ENCODE measurements at regions not wholly inside any gene's neighbourhood (a gene's known extent, or its start where the extent isn't known, plus 50 kb on each side); places are given as distances from the start of the nearest gene placed in this dataset.

DNA sequence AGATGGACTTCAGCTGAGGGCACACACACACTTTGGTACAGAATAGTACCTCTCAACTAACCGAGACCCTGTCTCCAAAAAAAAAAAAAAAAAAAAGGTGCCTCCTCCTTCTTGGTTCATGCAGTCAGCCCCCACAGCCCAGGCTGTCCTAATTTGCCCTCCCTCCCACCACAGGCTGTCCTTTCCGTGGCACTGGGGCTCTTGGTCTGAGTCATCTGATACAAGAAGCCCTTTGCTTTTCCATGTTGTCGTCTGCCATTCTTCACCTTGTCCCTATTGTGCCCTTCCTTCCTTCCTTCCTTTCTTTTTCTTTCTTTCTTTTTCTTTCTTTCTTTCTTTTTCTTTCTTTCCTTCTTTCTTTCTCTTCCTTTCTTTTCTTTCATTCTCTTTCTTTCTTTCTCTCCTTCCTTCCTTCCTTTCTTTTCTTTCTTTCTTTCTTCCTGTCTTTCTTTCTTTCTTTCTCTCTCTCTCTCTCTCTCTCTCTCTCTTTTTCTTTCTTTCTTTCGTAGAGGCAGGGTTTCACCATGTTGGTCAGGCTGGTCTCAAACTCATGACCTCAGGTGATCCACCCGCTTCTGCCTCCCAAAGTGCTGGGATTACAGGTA, 96.0 kb upstream of the IKZF1 start:
- DNase-seq (ENCODE audit: insufficient read length) (no peak), FAIRE-seq (no peak)
- no peak for TF ChIP-seq POLR2AphosphoS5 (IDR thresholded peaks at IDR 0.05; ENCODE audit: low read depth, low read length)
- no peak for TF ChIP-seq POLR2A (IDR thresholded peaks at IDR 0.05; ENCODE audit: low read depth, low read length)
- no peak for TF ChIP-seq TAF1 (IDR thresholded peaks at IDR 0.05; ENCODE audit: borderline replicate concordance, low read depth, low read length)

DNA sequence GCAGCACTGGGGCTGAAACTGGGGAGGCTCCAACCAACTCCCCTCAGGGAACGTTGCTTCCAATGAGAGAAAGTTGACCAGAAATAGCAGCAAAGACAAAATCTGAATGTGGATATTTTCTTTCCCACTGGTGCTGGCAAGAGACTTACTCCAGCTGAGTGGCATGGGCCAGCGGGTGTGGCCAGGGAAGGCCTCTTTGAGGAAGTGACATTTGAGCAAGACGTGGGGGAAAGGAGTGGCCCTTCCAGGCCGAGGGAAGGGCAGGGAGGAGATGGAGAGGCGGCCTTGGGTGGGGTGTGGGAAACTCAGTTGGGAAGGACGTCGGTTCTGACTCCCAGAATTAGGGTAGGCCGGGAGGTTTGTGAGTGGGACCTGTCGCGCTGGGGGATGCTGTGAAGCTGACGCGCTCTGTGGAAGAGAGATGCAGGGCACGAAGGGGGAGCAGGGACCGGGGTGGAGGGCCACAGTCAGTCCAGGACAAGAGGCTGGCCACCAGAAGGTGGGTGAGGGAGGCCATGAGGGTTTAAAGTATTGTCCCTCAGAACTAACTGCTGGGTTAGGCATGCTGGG, 96.7 kb upstream of the IKZF1 start:
- no peak for FAIRE-seq

DNA sequence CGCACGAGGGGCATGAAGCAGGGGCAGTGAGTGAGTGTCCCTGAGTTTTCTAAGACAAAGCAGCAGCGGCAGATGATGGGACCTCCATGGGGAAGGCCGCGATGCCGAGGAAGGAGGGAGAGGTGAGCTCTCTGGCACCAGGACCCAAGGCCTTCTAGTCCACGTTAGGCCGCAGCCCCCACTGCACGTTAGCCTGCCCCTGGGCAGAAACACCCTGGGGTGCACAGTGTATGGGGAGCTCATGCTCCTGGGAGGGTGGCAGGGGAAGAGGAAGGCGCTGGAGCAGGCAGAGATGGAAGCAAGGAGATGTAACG, 97.3 kb upstream of the IKZF1 start:
- no peak for TF ChIP-seq POLR2AphosphoS5 (IDR thresholded peaks at IDR 0.05; ENCODE audit: low read depth, low read length)
- TF ChIP-seq POLR2A (IDR thresholded peaks at IDR 0.05; ENCODE audit: low read depth, low read length): no peak
- no peak for TF ChIP-seq TAF1 (IDR thresholded peaks at IDR 0.05; ENCODE audit: borderline replicate concordance, low read depth, low read length)
- no peak for FAIRE-seq
- DNase-seq (ENCODE audit: insufficient read length): no peak

More for the DNA sequence above, 96.7 kb upstream of the IKZF1 start:
- no peak for TF ChIP-seq POLR2A (IDR thresholded peaks at IDR 0.05; ENCODE audit: low read depth, low read length)
- TF ChIP-seq POLR2AphosphoS5 (IDR thresholded peaks at IDR 0.05; ENCODE audit: low read depth, low read length): no peak
- TF ChIP-seq TAF1 (IDR thresholded peaks at IDR 0.05; ENCODE audit: borderline replicate concordance, low read depth, low read length): no peak
- DNase-seq (ENCODE audit: insufficient read length): no peak

DNA sequence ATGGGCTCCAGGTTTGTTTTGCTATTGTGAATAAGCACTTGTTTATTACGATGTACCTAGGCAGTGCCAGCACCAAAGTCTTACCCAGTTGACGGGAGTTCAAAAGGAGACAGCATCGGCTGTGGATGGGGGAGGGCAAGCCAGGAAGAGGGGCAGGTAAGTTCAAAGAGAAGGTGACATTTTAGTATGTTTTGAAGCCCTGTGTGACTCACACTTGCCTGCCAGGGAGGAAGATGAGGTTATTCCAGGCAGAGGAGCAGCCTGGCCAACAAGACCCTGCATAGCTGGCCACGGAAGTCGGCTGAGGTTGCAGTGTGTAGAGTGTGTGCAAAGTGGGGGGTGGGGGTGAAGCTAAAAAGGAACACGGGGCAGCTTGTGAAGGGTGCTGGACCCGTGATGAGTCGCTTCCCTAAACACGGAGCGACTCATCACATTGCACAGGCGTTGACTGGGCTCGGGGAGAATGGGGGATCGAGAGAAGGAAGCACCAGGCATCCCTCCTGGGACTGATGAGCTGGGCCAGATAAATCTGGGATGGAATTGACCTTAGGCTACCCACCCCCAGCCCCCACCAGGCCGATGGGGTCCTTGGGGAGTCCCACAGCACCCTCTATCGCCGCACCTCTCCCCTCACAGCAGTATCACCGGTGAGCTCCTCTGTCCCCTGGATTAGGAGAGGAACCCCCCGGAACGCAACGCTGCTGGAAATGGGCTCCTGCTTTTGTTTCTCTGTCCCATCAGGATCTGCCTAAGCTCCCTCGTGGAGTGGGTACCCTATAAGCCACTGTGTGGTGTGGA, 97.9 kb upstream of the IKZF1 start:
- no peak for FAIRE-seq
- no peak for DNase-seq (ENCODE audit: insufficient read length)
- TF ChIP-seq POLR2AphosphoS5 (IDR thresholded peaks at IDR 0.05; ENCODE audit: low read depth, low read length) (no peak), POLR2A (IDR thresholded peaks at IDR 0.05; ENCODE audit: low read depth, low read length) (no peak), TAF1 (IDR thresholded peaks at IDR 0.05; ENCODE audit: borderline replicate concordance, low read depth, low read length) (no peak)

DNA sequence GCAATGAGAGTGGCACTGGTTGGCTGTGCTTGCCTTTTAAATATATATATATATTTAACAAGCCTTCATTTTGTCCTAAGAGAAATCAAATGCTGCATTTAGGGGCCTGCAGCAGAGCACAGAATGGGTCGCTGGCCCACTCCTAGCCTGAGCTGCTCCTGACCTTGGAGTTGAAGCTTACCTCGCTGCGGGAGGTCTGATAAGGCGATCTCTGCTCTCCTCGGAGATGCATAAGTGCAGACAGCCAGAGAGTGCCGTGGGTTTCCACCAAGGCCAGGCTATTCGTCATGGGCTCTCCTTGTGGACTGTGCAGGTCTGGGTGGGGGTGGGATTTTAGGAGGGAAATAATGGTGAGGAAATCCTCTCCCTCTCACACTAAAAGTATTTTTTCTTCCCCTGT, 99.5 kb upstream of the IKZF1 start:
- FAIRE-seq: no peak
- no peak for TF ChIP-seq POLR2AphosphoS5 (IDR thresholded peaks at IDR 0.05; ENCODE audit: low read depth, low read length)
- no peak for TF ChIP-seq TAF1 (IDR thresholded peaks at IDR 0.05; ENCODE audit: borderline replicate concordance, low read depth, low read length)
- no peak for TF ChIP-seq POLR2A (IDR thresholded peaks at IDR 0.05; ENCODE audit: low read depth, low read length)
- no peak for DNase-seq (ENCODE audit: insufficient read length)

DNA sequence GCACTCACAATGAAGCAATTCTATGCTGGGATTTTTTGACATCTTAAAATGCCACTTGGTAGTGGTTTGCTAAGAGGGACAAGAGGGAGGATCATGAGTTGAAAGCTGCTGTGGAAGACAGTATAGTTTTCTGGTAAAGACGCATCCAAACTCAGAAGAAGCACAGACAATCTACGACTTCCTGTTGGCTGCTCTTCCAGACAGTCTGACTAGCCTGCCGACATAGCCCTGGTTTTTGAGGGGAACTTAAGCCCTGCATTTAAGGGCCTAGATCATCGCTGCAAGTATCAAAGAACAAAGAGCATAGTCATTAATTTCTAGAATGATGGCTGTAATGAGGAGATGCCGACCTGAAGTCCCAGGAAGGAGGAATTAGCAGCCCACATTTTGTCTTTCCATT, 99.9 kb upstream of the IKZF1 start:
- FAIRE-seq (no peak), DNase-seq (ENCODE audit: insufficient read length) (no peak)
- TF ChIP-seq TAF1 (IDR thresholded peaks at IDR 0.05; ENCODE audit: borderline replicate concordance, low read depth, low read length): no peak
- no peak for TF ChIP-seq POLR2AphosphoS5 (IDR thresholded peaks at IDR 0.05; ENCODE audit: low read depth, low read length)

DNA sequence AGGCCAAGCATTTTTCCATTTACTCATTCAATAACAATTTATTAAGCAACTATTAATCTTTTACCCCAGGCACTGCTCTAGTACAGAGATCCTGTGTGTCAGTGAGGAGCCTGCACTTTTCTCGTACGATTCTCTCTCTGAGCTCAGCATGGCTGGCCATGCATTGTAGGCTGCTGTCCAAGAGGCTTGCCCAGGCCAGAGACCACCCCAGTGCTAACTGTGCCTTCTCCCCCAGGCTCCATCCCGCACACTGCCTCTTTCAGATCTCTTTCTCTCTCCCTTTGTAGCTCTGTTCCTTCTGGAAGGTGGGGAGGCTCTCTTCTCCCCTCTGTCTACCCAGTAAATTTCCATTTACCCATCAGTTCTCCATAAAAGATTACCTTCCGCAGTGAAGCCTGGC, 101.0 kb upstream of the IKZF1 start:
- DNase-seq (ENCODE audit: insufficient read length) (no peak), FAIRE-seq (no peak)
- no peak for TF ChIP-seq POLR2A (IDR thresholded peaks at IDR 0.05; ENCODE audit: low read depth, low read length)
- TF ChIP-seq TAF1 (IDR thresholded peaks at IDR 0.05; ENCODE audit: borderline replicate concordance, low read depth, low read length): no peak
- no peak for TF ChIP-seq POLR2AphosphoS5 (IDR thresholded peaks at IDR 0.05; ENCODE audit: low read depth, low read length)

DNA sequence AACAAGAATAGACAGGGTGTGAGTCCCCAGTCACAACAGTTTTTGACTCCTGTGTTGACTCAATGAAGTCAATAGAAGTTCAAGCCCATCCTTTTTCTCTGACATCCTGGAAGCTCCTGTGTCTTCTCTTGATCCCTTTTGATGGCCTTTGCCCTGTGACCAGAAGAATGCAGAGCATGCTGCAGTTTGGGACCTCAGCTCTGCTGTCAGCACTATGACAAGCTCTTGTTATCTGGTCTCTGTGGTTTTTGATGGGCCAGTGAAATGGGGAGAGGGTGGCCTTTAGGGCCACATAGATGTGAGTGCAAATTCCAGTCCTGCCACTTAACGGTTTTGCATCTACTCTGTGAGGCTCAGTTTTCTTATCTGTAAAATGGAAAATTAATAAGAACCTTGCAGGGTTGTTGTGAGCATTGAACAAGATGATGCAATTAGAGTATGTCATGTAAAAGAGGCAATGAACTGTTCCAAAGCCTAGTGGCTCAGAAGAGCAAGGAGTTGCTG, 102.4 kb upstream of the IKZF1 start:
- FAIRE-seq (no peak), DNase-seq (ENCODE audit: insufficient read length) (no peak)
- no peak for TF ChIP-seq TAF1 (IDR thresholded peaks at IDR 0.05; ENCODE audit: borderline replicate concordance, low read depth, low read length)
- no peak for TF ChIP-seq POLR2A (IDR thresholded peaks at IDR 0.05; ENCODE audit: low read depth, low read length)
- TF ChIP-seq POLR2AphosphoS5 (IDR thresholded peaks at IDR 0.05; ENCODE audit: low read depth, low read length): no peak

DNA sequence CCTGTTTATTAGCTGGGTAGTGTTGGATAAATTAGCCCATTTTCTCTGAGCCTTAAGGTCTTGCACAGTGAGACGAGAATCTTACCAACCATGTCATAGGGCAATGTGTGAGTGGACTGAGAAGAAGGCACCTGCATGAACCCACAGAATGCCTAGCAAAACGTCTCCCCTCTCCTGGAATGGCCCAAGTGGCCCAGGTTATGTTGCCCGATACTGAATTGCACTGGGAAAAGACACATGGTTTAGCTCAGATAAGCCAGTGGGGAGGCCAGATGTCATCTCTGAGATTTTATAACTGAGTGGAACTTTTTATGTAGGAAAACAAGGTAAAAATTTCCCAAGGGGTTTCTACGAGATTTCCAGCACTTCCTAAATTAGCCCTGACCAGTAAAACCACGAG, 104.7 kb upstream of the IKZF1 start:
- FAIRE-seq (no peak), DNase-seq (ENCODE audit: insufficient read length) (no peak)
- TF ChIP-seq POLR2AphosphoS5 (IDR thresholded peaks at IDR 0.05; ENCODE audit: low read depth, low read length): no peak
- TF ChIP-seq TAF1 (IDR thresholded peaks at IDR 0.05; ENCODE audit: borderline replicate concordance, low read depth, low read length): no peak
- no peak for TF ChIP-seq POLR2A (IDR thresholded peaks at IDR 0.05; ENCODE audit: low read depth, low read length)

DNA sequence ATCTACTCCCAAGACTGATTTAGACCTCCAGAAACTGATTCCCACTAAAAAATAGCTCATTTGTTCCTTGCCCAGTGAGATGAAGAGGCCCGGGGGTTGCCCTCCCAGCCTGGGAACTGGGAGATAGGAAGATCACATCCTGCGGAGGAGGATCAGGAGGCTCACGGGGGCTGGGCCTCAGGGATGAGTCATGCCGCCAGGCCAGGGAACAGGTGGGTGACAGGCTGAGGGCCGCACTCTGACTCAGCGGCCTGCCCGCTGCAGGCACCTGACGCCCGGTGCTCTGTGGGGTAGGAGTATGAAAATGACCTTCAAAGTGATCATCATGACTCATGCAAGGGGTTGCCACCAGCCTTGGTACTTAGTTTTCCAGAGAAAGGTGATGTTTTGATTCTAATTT, 104.5 kb upstream of the ZPBP start:
- no peak for FAIRE-seq
- DNase-seq (ENCODE audit: insufficient read length): no peak
- TF ChIP-seq TAF1 (IDR thresholded peaks at IDR 0.05; ENCODE audit: borderline replicate concordance, low read depth, low read length): no peak
- TF ChIP-seq POLR2AphosphoS5 (IDR thresholded peaks at IDR 0.05; ENCODE audit: low read depth, low read length): no peak
- TF ChIP-seq POLR2A (IDR thresholded peaks at IDR 0.05; ENCODE audit: low read depth, low read length): no peak

DNA sequence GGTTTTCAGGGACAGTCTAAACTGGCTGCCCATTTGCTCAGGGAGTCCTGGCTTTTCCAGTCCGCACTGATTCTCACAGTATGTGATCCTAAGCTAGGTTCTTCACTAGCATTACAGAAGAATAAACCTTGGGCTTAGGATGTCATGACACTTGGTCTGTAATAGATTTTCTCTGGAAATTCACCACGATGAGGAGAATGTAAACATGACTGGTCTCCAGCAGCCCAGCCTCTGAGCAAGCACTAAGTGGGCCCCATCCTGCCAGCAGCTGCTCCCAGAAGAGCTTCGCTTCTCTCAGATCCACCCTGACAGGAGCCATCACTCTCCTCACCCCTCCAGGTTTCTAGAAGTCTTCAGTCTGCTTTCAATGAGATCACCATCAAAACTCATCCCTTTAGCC, 103.7 kb upstream of the ZPBP start:
- no peak for FAIRE-seq
- DNase-seq (ENCODE audit: insufficient read length): no peak
- TF ChIP-seq TAF1 (IDR thresholded peaks at IDR 0.05; ENCODE audit: borderline replicate concordance, low read depth, low read length) (no peak), POLR2AphosphoS5 (IDR thresholded peaks at IDR 0.05; ENCODE audit: low read depth, low read length) (no peak), POLR2A (IDR thresholded peaks at IDR 0.05; ENCODE audit: low read depth, low read length) (no peak)

DNA sequence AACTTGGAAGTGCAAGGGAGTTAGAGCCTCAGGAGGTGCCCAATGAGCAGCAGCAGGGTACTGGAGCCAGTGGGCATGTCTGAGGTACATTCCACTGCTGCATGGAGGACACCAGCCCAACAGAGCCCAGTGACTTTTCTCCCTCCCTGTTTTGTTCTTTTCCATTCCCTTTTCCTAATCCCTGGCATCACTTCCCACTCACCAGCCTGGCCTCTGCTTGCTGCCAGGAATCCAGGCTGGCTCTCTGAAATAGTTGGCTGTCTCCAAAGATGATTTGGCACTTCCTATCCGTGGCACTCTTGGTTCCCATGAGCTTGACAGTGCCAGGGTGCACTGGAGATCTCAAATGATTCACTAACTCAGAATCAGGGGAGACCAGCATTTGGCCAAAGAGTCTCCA, 97.7 kb upstream of the ZPBP start:
- TF ChIP-seq POLR2AphosphoS5 (IDR thresholded peaks at IDR 0.05; ENCODE audit: low read depth, low read length) (no peak), POLR2A (IDR thresholded peaks at IDR 0.05; ENCODE audit: low read depth, low read length) (no peak), TAF1 (IDR thresholded peaks at IDR 0.05; ENCODE audit: borderline replicate concordance, low read depth, low read length) (no peak)
- FAIRE-seq (no peak), DNase-seq (ENCODE audit: insufficient read length) (no peak)
